PFSK-1 (cell line): ENCODE measurements at regions not wholly inside any gene's neighbourhood (a gene's known extent, or its start where the extent isn't known, plus 50 kb on each side); places are given as distances from the start of the nearest gene placed in this dataset.

Experiments used
- FOXP2 ChIP-seq: optimal IDR thresholded peaks from 2 replicates; pipeline ENCODE3; 2011; ENCODE audit warnings: borderline replicate concordance, control low read depth, inconsistent platforms; ENCODE audit not compliant: insufficient read depth; ENCODE audit errors: extremely low read length, extremely low read depth
- POLR2AphosphoS5 ChIP-seq: IDR thresholded peaks from 2 replicates; pipeline ENCODE4 v1.6.1; 2012; ENCODE audit warnings: low read depth, mild to moderate bottlenecking, control low read depth, low read length, moderate library complexity
- REST ChIP-seq, 2 experiments: IDR thresholded peaks; 2 replicates each; pipeline versions ENCODE4 v1.6.1 to v1.8.0; 2011 to 2012; ENCODE audit warnings: low read depth in 2 of 2, low read length in 2 of 2, control low read depth in 1 of 2, inconsistent platforms in 1 of 2, mild to moderate bottlenecking in 1 of 2, moderate library complexity in 1 of 2; ENCODE audit not compliant: insufficient read depth in 1 of 2
- SIN3A ChIP-seq: IDR thresholded peaks from 2 replicates; pipeline ENCODE4 v1.6.1; 2012; ENCODE audit warnings: mild to moderate bottlenecking, low read length, moderate library complexity, borderline replicate concordance; ENCODE audit not compliant: insufficient read depth
- TAF1 ChIP-seq: IDR thresholded peaks from 2 replicates; pipeline ENCODE4 v1.6.1; 2012; ENCODE audit warnings: low read length, control low read depth, borderline replicate concordance; ENCODE audit not compliant: insufficient read depth

- no peak for TF ChIP-seq POLR2AphosphoS5
- no peak for TF ChIP-seq SIN3A
- TF ChIP-seq TAF1 = no peak
- TF ChIP-seq FOXP2 = no peak
- no peak for TF ChIP-seq REST (IDR thresholded peaks at IDR 0.05; ENCODE audit: insufficient read depth in 1 of 2, low read depth in 2 of 2, low read length in 2 of 2)
These were observed 345.1 kb downstream of the MFSD1 start for GRCh38 chr3:159146856-159147435.

- no peak for TF ChIP-seq TAF1
- TF ChIP-seq REST (IDR thresholded peaks at IDR 0.05; ENCODE audit: insufficient read depth in 1 of 2, low read depth in 2 of 2, low read length in 2 of 2) = no peak
- no peak for TF ChIP-seq SIN3A
- no peak for TF ChIP-seq FOXP2
- no peak for TF ChIP-seq POLR2AphosphoS5
These were observed 346.0 kb downstream of the MFSD1 start for GRCh38 chr3:159147813-159148212.

DNA sequence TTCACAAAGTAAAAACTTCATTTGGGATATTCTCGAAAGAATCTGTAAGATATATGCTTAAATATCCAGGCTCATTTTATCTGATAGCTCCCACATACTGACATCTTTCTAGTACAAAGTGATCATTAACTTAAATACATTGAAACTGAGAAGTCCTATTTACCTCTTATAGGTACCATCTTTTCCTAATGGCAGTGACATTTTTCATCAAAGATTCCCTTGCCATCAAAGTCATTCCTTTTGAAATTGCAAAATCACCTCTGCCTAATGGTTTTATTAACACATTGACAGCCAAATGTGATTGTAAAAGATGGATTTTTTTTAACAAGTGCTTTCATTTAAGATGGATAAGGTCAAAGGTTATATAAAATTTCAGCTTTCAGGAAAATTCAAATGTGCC is 346.6 kb downstream of the MFSD1 start:
- TF ChIP-seq POLR2AphosphoS5 (no peak), REST (IDR thresholded peaks at IDR 0.05; ENCODE audit: insufficient read depth in 1 of 2, low read depth in 2 of 2, low read length in 2 of 2) (no peak), FOXP2 (no peak), TAF1 (no peak), SIN3A (no peak)

DNA sequence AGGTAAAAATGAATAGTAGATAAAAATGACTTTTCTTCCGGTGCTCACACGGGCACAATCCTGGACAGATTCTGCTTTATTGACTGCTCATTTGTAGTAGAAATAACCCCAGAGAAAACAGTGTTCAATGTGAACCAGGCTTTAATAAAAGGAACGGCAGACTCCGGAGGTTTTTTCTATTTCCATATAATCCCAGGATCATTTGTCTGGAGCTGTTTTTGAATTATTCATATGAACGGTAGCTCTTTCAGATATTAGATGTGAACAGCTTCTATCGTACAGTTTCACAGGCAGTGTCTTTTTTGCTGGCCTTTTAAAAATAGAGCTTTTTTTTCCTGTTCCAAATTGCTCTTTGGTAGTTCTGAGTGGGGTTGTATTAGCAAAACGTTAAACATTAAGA is 347.3 kb downstream of the MFSD1 start:
- TF ChIP-seq FOXP2 (no peak), TAF1 (no peak), REST (IDR thresholded peaks at IDR 0.05; ENCODE audit: insufficient read depth in 1 of 2, low read depth in 2 of 2, low read length in 2 of 2) (no peak), POLR2AphosphoS5 (no peak), SIN3A (no peak)

DNA sequence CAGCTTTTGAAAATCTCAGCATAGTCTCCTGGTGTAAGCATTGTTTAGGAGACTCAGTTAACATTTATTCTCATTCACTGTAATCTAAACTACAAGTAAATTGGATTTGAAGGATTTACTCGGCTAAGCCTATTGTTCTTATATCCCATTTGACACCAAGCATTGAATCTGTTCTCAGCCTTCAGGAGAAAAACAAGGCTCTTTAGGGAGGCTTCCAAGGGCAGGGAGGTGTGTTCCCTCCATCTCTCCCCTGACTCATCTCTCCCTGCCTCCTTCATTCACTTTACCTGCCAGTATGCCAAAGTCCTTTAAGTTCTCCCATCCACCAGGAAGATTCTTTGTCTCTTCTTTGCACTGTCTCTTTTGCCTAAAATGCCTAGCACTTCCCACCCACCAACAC is 347.8 kb downstream of the MFSD1 start:
- TF ChIP-seq SIN3A = no peak
- no peak for TF ChIP-seq POLR2AphosphoS5
- no peak for TF ChIP-seq REST (IDR thresholded peaks at IDR 0.05; ENCODE audit: insufficient read depth in 1 of 2, low read depth in 2 of 2, low read length in 2 of 2)
- no peak for TF ChIP-seq FOXP2
- TF ChIP-seq TAF1 = no peak
